ENCODE measurements at regions not wholly inside any gene's neighbourhood (a gene's known extent, or its start where the extent isn't known, plus 50 kb on each side); places are given as distances from the start of the nearest gene placed in this dataset.

DNA sequence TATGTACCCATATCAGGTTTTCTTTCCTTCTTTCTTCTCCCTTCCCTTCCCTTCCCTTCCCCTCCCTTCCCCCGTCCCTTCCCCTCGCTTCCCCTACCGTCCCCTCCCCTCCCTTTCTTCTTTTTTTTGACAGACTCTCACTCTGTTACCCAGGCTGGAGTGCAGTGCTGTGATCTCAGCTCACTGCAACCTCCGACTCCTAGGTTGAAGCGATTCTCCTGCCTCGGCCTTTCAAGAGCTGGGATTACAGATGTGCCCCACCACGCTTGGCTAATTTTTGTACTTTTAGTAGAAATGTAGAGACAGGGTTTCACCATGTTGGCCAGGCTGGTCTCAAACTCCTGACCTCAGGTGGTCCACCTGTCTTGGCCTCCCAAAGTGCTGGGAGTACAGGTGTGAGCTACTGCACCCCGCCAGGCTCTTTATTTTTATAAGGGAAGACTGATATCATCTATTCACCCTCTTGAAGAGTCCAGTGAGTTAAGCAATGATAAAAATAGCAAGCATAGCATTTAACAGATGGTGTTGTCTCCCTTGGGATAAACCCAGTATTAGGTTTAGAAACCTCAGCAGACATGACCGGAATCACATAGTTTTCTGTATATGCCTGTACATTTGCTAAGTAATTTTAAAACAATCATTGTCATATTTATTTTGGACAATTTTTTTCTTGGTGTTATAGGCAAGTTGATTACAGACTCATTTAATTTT lies 888.4 kb downstream of the TRIB2 start:
- ATAC-seq (no peak), DNase-seq (no peak)
- ChIA-PET CTCF (no interaction called here), POLR2A (no interaction called here)
- Mint-ChIP-seq H3K9me3 (ENCODE audit: low read depth) (no peaks in the 10 kb centered on the region), H3K27me3 (no peaks in the 10 kb centered on the region), H3K36me3 (ENCODE audit: low read depth) (no peaks in the 10 kb centered on the region), H3K4me3 (no peak overlapping the region), H3K4me1 (no peaks in the 10 kb centered on the region), H3K27ac (no peak overlapping the region)
- intact Hi-C loops (cut with DNase I, micrococcal nuclease) = no loop called here

DNA sequence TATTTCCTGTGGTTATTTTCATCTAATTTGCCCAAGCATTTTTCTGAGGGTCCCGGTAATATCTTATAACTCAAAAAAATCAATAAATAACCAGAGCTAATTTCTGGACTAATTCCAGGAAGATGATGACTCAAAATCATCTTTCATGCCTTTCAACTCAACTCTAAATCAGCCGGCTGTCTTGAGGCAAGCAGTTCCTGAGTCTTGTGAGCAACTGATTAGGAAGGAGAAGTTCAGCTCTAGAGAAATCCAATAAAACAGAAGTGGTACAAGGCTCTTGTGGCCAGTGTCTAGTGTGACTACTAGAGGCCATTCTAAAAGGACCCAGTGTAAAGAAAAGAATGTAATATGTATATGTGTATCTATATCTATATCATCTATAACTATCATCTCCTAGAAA lies 890.4 kb downstream of the TRIB2 start:
- no peak overlapping the region for H3K4me3 Mint-ChIP-seq
- peaks cover 2% of the 10 kb centered on the region for H3K9me3 Mint-ChIP-seq (ENCODE audit: low read depth)
- ATAC-seq (no peak), DNase-seq (no peak)
- no peak overlapping the region for H3K27ac Mint-ChIP-seq
- no peaks in the 10 kb centered on the region for H3K4me1 Mint-ChIP-seq
- H3K36me3 Mint-ChIP-seq (ENCODE audit: low read depth) = no peaks in the 10 kb centered on the region
- intact Hi-C loops (cut with DNase I, micrococcal nuclease) = no loop called here
- ChIA-PET CTCF (interaction anchor here (0.7 kb wide), 1 partner anchor 45 kb away, joined by 3 read pairs; no protein-coding TSS in a partner anchor), POLR2A (no interaction called here)
- H3K27me3 Mint-ChIP-seq = no peaks in the 10 kb centered on the region

DNA sequence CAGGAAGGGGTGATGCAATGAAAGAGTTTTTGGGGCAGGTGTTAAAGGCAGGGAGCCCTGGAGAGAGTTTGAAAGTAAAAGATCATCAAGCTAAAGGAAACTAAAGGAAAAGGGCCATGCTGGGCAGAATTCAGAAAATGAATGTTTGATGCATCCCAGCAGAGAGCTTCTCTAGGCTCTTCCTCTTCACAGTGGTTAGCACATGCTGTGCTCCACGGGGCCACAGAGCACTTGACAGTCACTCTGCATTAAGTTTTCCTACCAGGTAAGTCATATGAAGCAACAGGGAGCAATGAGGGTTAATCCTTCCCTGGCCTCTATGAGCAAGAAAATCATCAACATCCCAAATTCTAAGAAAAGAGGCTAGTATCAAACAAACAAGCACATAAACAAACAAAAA lies 895.2 kb downstream of the TRIB2 start:
- Mint-ChIP-seq H3K27ac (no peak overlapping the region), H3K36me3 (ENCODE audit: low read depth) (no peaks in the 10 kb centered on the region), H3K4me3 (no peak overlapping the region), H3K4me1 (no peaks in the 10 kb centered on the region), H3K9me3 (ENCODE audit: low read depth) (peaks cover 2% of the 10 kb centered on the region), H3K27me3 (no peaks in the 10 kb centered on the region)
- ATAC-seq (no peak), DNase-seq (no peak)
- ChIA-PET CTCF (no interaction called here), POLR2A (no interaction called here)
- intact Hi-C loops (cut with DNase I, micrococcal nuclease) = no loop called here

DNA sequence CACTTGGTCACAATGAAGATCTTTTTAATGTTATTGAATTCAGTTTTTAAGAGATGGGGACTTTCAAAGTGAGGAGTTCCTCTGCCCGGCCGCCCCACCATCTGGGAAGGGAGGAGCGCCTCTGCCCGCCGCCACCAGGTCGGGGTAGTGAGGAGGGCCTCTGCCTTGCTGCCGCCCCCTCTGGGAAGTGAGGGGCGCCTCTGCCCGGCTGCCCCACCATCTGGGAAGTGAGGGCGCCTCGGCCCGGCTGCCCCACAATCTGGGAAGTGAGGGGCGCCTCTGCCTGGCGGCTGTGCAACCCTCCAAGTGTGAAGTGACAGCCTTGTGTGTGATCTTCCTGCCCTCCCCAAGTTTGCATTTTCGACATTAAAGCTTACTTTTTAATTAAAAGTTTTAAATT lies 899.3 kb downstream of the TRIB2 start:
- ATAC-seq = no peak
- no peaks in the 10 kb centered on the region for H3K36me3 Mint-ChIP-seq (ENCODE audit: low read depth)
- intact Hi-C loops (cut with DNase I, micrococcal nuclease) = no loop called here
- POLR2A ChIA-PET = no interaction called here
- CTCF ChIA-PET = interaction anchor here (0.7 kb wide), 1 partner anchor 30 kb away, joined by 4 read pairs; no protein-coding TSS in a partner anchor
- no peak overlapping the region for H3K4me3 Mint-ChIP-seq
- no peaks in the 10 kb centered on the region for H3K4me1 Mint-ChIP-seq
- no peaks in the 10 kb centered on the region for H3K27me3 Mint-ChIP-seq
- no peak overlapping the region for H3K27ac Mint-ChIP-seq
- H3K9me3 Mint-ChIP-seq (ENCODE audit: low read depth) = peaks cover 4% of the 10 kb centered on the region
- no peak for DNase-seq

DNA sequence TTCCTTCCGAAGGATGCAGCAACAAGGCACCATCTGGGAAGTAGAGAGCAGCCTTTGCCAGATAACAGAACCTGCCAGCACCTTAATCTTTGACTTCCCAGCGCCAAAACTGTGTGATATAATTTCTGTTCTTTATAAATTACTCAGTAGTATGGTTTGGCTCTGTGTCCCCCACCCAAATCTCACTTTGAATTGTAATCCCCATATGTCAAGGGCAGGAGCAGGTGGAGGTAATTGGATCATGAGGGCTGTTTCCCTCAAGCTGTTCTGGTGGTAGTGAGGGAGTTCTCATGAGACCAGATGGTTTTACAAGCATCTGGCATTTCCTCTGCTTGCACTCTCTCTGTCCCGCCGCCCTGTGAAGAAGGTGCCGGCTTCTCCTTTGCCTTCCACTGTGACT lies 899.9 kb downstream of the TRIB2 start:
- POLR2A ChIA-PET = no interaction called here
- H3K27me3 Mint-ChIP-seq = no peaks in the 10 kb centered on the region
- H3K4me1 Mint-ChIP-seq = no peaks in the 10 kb centered on the region
- DNase-seq = no peak
- peaks cover 3% of the 10 kb centered on the region for H3K9me3 Mint-ChIP-seq (ENCODE audit: low read depth)
- no peak for ATAC-seq
- no peak overlapping the region for H3K27ac Mint-ChIP-seq
- H3K36me3 Mint-ChIP-seq (ENCODE audit: low read depth) = no peaks in the 10 kb centered on the region
- no peak overlapping the region for H3K4me3 Mint-ChIP-seq
- CTCF ChIA-PET = no interaction called here
- intact Hi-C loops (cut with DNase I, micrococcal nuclease) = no loop called here

DNA sequence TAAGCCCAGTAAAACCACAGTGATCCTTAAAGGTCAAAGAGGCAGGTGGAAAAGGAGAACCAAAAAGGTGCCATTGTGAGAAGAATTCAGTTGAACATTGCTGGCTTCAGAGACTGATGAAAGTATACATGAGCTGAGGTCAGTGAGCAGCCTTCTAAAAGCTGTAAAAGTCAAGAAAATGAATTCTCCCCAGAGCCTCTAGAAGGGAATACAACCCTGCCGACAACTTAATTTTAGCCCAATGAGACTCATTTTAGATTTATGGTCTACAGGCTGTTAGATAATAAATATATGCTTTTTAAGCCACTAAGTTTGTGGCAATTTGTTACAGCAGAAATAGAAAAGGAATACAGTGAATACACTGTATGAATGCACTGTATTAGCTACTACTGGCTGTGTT lies 911.4 kb downstream of the TRIB2 start:
- ChIA-PET POLR2A (no interaction called here), CTCF (no interaction called here)
- no peak overlapping the region for H3K4me3 Mint-ChIP-seq
- peaks cover 3% of the 10 kb centered on the region for H3K9me3 Mint-ChIP-seq (ENCODE audit: low read depth)
- intact Hi-C loops (cut with DNase I, micrococcal nuclease) = no loop called here
- ATAC-seq (no peak), DNase-seq (no peak)
- H3K4me1 Mint-ChIP-seq = no peaks in the 10 kb centered on the region
- no peaks in the 10 kb centered on the region for H3K27me3 Mint-ChIP-seq
- H3K27ac Mint-ChIP-seq = no peak overlapping the region
- H3K36me3 Mint-ChIP-seq (ENCODE audit: low read depth) = no peaks in the 10 kb centered on the region

DNA sequence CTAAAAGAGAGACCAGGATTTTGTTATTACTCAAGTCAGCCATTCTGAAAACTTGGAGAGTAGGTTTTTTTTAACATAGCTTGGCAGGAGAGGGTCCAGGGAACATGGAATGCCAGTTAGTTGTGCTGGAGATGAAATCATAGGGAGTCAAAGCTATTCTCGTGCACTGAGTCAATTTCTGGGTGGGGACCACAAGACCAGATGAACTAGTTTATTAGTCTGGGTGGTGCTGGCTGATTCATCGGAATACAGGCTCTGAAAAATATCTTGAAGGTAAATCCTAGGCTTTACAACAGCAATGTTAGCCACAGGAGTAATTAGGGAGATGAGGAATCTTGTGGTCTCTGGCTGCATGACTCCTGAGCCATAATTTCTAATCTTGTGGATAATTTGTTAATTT lies 921.4 kb downstream of the TRIB2 start:
- CTCF ChIA-PET = no interaction called here
- H3K4me3 Mint-ChIP-seq = no peak overlapping the region

DNA sequence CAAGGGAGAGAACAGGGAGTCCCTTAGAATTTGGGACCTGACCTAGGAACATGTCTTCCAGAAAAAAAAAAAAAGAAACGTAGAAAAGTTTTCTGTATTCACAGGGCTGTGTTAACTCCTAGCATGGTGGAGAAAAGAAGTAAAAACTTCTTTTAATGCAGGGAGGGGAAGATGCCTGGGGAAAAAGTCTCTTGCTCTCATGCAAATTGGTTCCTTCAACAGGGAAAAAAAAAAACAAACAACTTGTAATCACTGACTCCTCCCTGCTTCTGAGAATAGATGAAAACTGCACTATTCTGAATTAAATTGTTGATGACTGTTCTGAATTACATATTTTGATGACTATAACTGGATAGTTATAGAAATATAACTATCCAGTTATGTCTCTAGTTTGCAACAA lies 933.2 kb downstream of the TRIB2 start:
- ChIA-PET CTCF (no interaction called here), POLR2A (no interaction called here)
- Mint-ChIP-seq H3K27ac (no peak overlapping the region), H3K9me3 (ENCODE audit: low read depth) (peaks cover 9% of the 10 kb centered on the region), H3K4me3 (no peak overlapping the region), H3K4me1 (no peaks in the 10 kb centered on the region), H3K27me3 (no peaks in the 10 kb centered on the region), H3K36me3 (ENCODE audit: low read depth) (no peaks in the 10 kb centered on the region)
- ATAC-seq = no peak
- intact Hi-C loops (cut with DNase I, micrococcal nuclease) = no loop called here
- DNase-seq = no peak

More for the DNA sequence above, 921.4 kb downstream of the TRIB2 start:
- no peak for ATAC-seq
- intact Hi-C loops (cut with DNase I, micrococcal nuclease) = no loop called here
- Mint-ChIP-seq H3K4me1 (no peaks in the 10 kb centered on the region), H3K36me3 (ENCODE audit: low read depth) (no peaks in the 10 kb centered on the region), H3K27ac (no peak overlapping the region), H3K9me3 (ENCODE audit: low read depth) (peaks cover 10% of the 10 kb centered on the region), H3K27me3 (no peaks in the 10 kb centered on the region)
- no peak for DNase-seq
- POLR2A ChIA-PET = no interaction called here

DNA sequence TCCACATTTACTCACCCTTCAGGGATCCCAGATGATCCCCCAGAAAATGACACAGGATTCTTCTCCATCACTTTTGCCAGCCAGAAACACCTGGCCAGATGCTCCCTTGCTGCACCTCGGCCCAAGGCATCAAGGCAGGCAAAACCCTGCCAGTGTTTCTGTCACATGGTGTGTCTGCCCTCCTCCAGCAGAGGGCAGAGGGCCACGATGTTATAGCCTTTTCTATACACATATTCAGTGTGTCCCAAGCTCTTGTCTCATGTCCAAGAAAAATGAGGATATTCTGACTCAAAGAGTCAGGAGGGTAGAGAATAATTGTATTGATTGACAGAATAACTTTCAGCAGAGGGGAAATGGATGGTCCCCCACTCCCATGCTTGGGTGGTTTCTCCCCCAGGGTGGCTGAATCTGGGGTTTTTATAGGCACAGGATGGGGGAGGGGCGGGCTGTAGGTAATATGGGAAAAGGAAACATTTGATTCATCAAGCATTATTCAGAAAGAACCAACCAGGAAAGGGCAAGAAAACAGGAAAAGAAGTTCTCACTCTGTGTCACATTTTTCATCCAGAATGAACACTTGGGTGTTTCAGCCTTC lies 933.9 kb downstream of the TRIB2 start:
- ATAC-seq (no peak), DNase-seq (peak; percentile 9)
- ChIA-PET POLR2A (no interaction called here), CTCF (no interaction called here)
- Mint-ChIP-seq H3K27ac (no peak overlapping the region), H3K36me3 (ENCODE audit: low read depth) (no peaks in the 10 kb centered on the region), H3K4me3 (no peak overlapping the region), H3K9me3 (ENCODE audit: low read depth) (peaks cover 9% of the 10 kb centered on the region), H3K27me3 (no peaks in the 10 kb centered on the region), H3K4me1 (no peaks in the 10 kb centered on the region)
- intact Hi-C loops (cut with DNase I, micrococcal nuclease) = no loop called here

DNA sequence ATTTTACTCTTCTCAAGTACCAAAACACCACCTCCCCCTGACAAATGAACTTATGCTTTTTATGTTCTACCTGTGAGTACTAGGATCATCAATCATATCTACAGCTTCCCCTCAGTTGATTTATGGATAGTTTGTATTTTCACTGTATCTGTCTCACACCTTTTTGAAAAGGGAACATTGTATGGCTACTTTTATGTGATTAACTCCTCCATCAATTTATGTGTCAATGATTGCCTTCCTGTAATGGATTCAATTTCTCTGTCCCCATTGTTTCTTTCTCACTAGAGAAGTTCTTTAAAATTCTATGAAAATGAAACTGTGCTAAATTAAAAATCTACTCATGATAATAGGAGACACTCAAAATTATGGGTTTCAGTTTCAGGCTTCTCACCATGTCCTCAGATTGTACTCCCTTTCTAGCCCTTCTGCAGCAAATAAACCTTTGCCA lies 935.0 kb downstream of the TRIB2 start:
- CTCF ChIA-PET = no interaction called here
- DNase-seq (no peak), ATAC-seq (no peak)
- POLR2A ChIA-PET = no interaction called here
- no peak overlapping the region for H3K4me3 Mint-ChIP-seq
- no peaks in the 10 kb centered on the region for H3K4me1 Mint-ChIP-seq
- intact Hi-C loops (cut with DNase I, micrococcal nuclease) = no loop called here
- H3K27ac Mint-ChIP-seq = no peak overlapping the region
- H3K9me3 Mint-ChIP-seq (ENCODE audit: low read depth) = peaks cover 5% of the 10 kb centered on the region
- H3K36me3 Mint-ChIP-seq (ENCODE audit: low read depth) = no peaks in the 10 kb centered on the region
- no peaks in the 10 kb centered on the region for H3K27me3 Mint-ChIP-seq

DNA sequence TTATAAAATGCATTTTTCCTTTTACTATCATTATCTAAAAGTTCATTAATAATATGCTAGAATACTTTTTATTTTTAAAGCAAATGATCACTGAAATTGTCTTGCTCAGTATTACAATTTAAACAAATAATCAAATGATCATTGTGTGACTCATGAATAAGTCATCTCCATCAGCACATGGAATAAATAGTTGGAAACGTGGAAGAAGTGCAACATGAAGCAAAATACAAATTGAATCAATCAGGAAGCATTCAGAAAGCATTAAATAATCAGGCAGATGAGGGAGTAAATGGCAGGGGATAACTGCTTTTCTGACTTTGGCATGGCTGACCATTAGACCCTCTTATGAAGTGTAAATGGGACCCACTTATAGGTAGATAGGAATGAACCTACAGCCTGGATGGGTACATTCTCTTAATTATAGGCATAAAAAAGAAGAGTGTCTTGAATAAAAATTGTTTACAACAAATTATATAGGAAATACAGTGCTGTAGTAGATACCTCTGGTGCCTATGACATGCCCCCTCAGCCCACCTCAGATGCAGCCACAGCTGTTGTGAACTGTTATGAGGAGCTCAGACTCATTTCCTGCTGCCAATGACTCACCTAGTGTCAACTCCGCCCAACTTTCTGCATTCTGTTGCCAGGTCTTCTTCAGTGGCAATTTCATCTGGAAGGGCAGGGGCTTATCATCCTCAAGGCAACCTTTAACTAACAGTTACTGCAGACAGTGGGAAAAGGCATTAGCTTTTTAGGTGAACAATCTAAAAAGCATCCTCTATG lies 936.0 kb downstream of the TRIB2 start:
- H3K36me3 Mint-ChIP-seq (ENCODE audit: low read depth) = no peaks in the 10 kb centered on the region
- intact Hi-C loops (cut with DNase I, micrococcal nuclease) = no loop called here
- DNase-seq = peak; percentile 18

DNA sequence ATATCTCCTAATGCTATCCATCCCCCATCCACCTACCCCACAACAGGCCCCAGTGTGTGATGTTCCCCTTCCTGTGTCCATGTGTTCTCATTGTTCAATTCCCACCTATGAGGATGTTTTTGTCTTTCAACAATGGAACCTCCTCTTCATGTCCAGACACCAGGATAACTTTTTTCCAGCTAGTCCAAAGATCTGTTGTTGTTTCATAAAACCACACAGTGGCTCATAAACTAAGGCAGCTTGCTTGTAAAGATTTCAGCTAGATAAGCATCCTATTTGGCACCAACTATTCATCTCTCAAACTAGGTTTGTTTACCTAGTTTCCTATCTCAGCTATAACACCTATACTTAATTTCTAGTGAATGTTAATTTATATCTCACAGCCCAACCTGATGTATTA lies 937.7 kb downstream of the TRIB2 start:
- H3K27me3 Mint-ChIP-seq = no peaks in the 10 kb centered on the region
- ATAC-seq = no peak
- H3K4me1 Mint-ChIP-seq = no peaks in the 10 kb centered on the region
- ChIA-PET CTCF (no interaction called here), POLR2A (no interaction called here)
- H3K27ac Mint-ChIP-seq = no peak overlapping the region
- peaks cover 5% of the 10 kb centered on the region for H3K9me3 Mint-ChIP-seq (ENCODE audit: low read depth)
- H3K4me3 Mint-ChIP-seq = no peak overlapping the region
- intact Hi-C loops (cut with DNase I, micrococcal nuclease) = no loop called here
- no peaks in the 10 kb centered on the region for H3K36me3 Mint-ChIP-seq (ENCODE audit: low read depth)
- DNase-seq = no peak

More for the DNA sequence above, 936.0 kb downstream of the TRIB2 start:
- ChIA-PET CTCF (no interaction called here), POLR2A (no interaction called here)
- no peaks in the 10 kb centered on the region for H3K27me3 Mint-ChIP-seq
- no peak overlapping the region for H3K27ac Mint-ChIP-seq
- peaks cover 5% of the 10 kb centered on the region for H3K9me3 Mint-ChIP-seq (ENCODE audit: low read depth)
- ATAC-seq = peak; percentile 53
- H3K4me3 Mint-ChIP-seq = no peak overlapping the region
- no peaks in the 10 kb centered on the region for H3K4me1 Mint-ChIP-seq
